HepG2 (cell line): ENCODE measurements at regions not wholly inside any gene's neighbourhood (a gene's known extent, or its start where the extent isn't known, plus 50 kb on each side); places are given as distances from the start of the nearest gene placed in this dataset.

ENCODE experiments used
- ATAC-seq: fragments of 200-7000 bp; cut with Tn5 transposase; 3 replicates; pipeline ENCODE4 v1.9.1; 2020; ENCODE audit warnings: mild to moderate bottlenecking, moderate library complexity
- BruUV-seq: library from RNA; stranded (reverse); fragments of 400-500 nt; replicated peaks from 2 replicates; lab custom pipeline; 2021; lab: Mats Ljungman, UMichigan
- CTCF ChIA-PET: fragments of 300-600 bp; formaldehyde crosslinking; extraction: SDS; loops from one replicate; lab custom pipeline; 2021; ENCODE audit warnings: low total read pairs, inconsistent platforms, low intra/inter-chr PET ratio; lab: Yijun Ruan, JAX
- POLR2A ChIA-PET: fragments of 350-600 bp; sonication (Branson Sonifier 250); formaldehyde crosslinking; loops from one replicate; lab custom pipeline; 2020; ENCODE audit warnings: antibody characterized with exemption, inconsistent platforms; lab: Yijun Ruan, JAX
- DNase-seq: peaks from one replicate; pipeline ENCODE4 v3.0.0-alpha.2; 2015; ENCODE audit warnings: low spot score
- FAIRE-seq: peaks from 3 replicates; lab custom pipeline; 2011; peaks lifted over from hg19 to GRCh38; lab: Jason Lieb, UNC
- H2AFZ ChIP-seq: one replicate; pipeline ENCODE4 v1.6.1; 2011; ENCODE audit warnings: low read length, inconsistent platforms
- H3K27ac ChIP-seq: fragments of 300-600 bp; 3 replicates; pipeline ENCODE4 v1.8.0; 2011; ENCODE audit warnings: mixed run types, mild to moderate bottlenecking, mixed read lengths, low read length, inconsistent platforms; ENCODE audit not compliant: insufficient read depth; ENCODE audit errors: extremely low read length
- H3K27me3 ChIP-seq, 2 experiments: fragments of 200-600 bp in 1 of 2; 2 replicates in 1 of 2; 3 replicates in 1 of 2; pipeline versions ENCODE4 v1.6.0 to v1.8.0; 2011; ENCODE audit warnings: low read length in 2 of 2, mild to moderate bottlenecking in 2 of 2, moderate library complexity in 2 of 2, inconsistent platforms in 1 of 2; ENCODE audit not compliant: insufficient read depth in 2 of 2, control insufficient read depth in 1 of 2
- H3K36me3 ChIP-seq, 2 experiments: fragments of 200-600 bp in 1 of 2; replicated peaks in 1 of 2; 2 replicates in 1 of 2; 3 replicates in 1 of 2; pipeline versions ENCODE4 v1.5.1 to v1.8.0; 2011; ENCODE audit warnings: low read length in 2 of 2, inconsistent platforms in 1 of 2; ENCODE audit not compliant: insufficient read depth in 2 of 2, control insufficient read depth in 1 of 2
- H3K4me1 ChIP-seq: 2 replicates; pipeline ENCODE4 v1.5.1; 2012; ENCODE audit warnings: low read length, inconsistent platforms; ENCODE audit not compliant: insufficient read depth
- H3K4me2 ChIP-seq: 2 replicates; pipeline ENCODE4 v1.6.0; 2011; ENCODE audit warnings: low read depth, low read length, inconsistent platforms
- H3K4me3 ChIP-seq, 3 experiments: fragments of 200-600 bp in 1 of 3; sonication (generic), shearing (Covaris generic) in 1 of 3; replicated peaks in 1 of 3; 2 replicates each; pipeline ENCODE4 v1.5.1; 2011 to 2016; ENCODE audit warnings: low read length in 3 of 3, inconsistent platforms in 2 of 3, low read depth in 2 of 3, mild to moderate bottlenecking in 2 of 3, control low read depth in 1 of 3, mixed read lengths in 1 of 3; ENCODE audit not compliant: insufficient read depth in 1 of 3
- H3K79me2 ChIP-seq: one replicate; pipeline ENCODE4 v1.6.1; 2011; ENCODE audit warnings: low read length, inconsistent platforms; ENCODE audit not compliant: insufficient read depth
- H3K9ac ChIP-seq: 2 replicates; pipeline ENCODE4 v1.6.0; 2011; ENCODE audit warnings: mild to moderate bottlenecking, low read depth, low read length, inconsistent platforms; ENCODE audit not compliant: insufficient read depth
- H3K9me3 ChIP-seq: 2 replicates; pipeline ENCODE4 v1.5.1; 2012; ENCODE audit warnings: mild to moderate bottlenecking, low read length
- H4K20me1 ChIP-seq: 2 replicates; pipeline ENCODE4 v1.6.0; 2011; ENCODE audit warnings: inconsistent platforms, mild to moderate bottlenecking, low read length, moderate library complexity; ENCODE audit not compliant: insufficient read depth
- CEBPB ChIP-seq: IDR thresholded peaks from 2 replicates; pipeline ENCODE4 v1.6.1; 2011; ENCODE audit warnings: low read depth, low read length, improper control_type of control experiment, borderline replicate concordance
- CEBPG ChIP-seq: IDR thresholded peaks from 2 replicates; pipeline ENCODE4 v1.6.1; 2016
- KLF16 ChIP-seq, 2 experiments: sonication (generic) in 1 of 2; formaldehyde crosslinking in 1 of 2; IDR thresholded peaks; 2 replicates each; pipeline versions ENCODE4 v1.6.1 to v1.8.0; 2016 to 2023; ENCODE audit warnings: missing genetic modification reagents in 2 of 2, missing compliant biosample characterization in 1 of 2
- ZBTB37 ChIP-seq: sonication (generic); formaldehyde crosslinking; IDR thresholded peaks from 2 replicates; pipeline ENCODE4 v1.4.0; 2020; ENCODE audit warnings: mild to moderate bottlenecking, missing genetic modification reagents
- ZFX ChIP-seq: sonication (generic); formaldehyde crosslinking; IDR thresholded peaks from 2 replicates; pipeline ENCODE4 v1.4.0; 2020; ENCODE audit warnings: mild to moderate bottlenecking, low read depth, missing genetic modification reagents, moderate library complexity
- ZHX1 ChIP-seq: sonication (generic); formaldehyde crosslinking; IDR thresholded peaks from 2 replicates; pipeline ENCODE4 v1.8.1; 2022; ENCODE audit warnings: low read depth, mild to moderate bottlenecking, missing genetic modification reagents
- WGBS: methylation state at CpG from one replicate; pipeline ENCODE4 v1.1.6; 2017; ENCODE audit warnings: low lambda C conversion rate; 5-methylcytosine and 5-hydroxymethylcytosine counted together
- in situ Hi-C: cut with HindIII; loops from 2 replicates; pipeline ENCODE4 v1.10.0; 2017; ENCODE audit warnings: low pct_unique_long_range_greater_than_20kb; ENCODE audit not compliant: extremely low pct_ligation_motif_present
- intact Hi-C: fragments of 100-400 bp; cut with micrococcal nuclease; formaldehyde crosslinking; loops from one replicate; pipeline ENCODE4 v1.10.0; 2022; ENCODE audit not compliant: unreplicated experiment
- TF ChIP-seq, protein P1 (sequence below): sonication (generic); formaldehyde crosslinking; IDR thresholded peaks from 2 replicates; pipeline ENCODE4 v1.5.1; 2020; ENCODE audit warnings: missing genetic modification reagents, mild to moderate bottlenecking, borderline replicate concordance
- TF ChIP-seq, protein P2 (sequence below): sonication (generic); formaldehyde crosslinking; IDR thresholded peaks from 2 replicates; pipeline ENCODE4 v1.5.1; 2020; ENCODE audit warnings: mild to moderate bottlenecking, missing genetic modification reagents, moderate library complexity
- TF ChIP-seq, protein P3 (sequence below): sonication (generic); formaldehyde crosslinking; IDR thresholded peaks from 2 replicates; pipeline ENCODE4 v1.4.0; 2020; ENCODE audit warnings: missing genetic modification reagents

- no peaks in the 10 kb centered on the region for H3K36me3 ChIP-seq
- FAIRE-seq (peak; percentile 8), DNase-seq (peak; percentile 53), ATAC-seq (peak; percentile 19)
- ChIA-PET CTCF (no interaction called here), POLR2A (interaction anchor here (2.1 kb wide), 1 partner anchor 71 kb away, joined by 16 read pairs; the partner anchor contains the start of gene INTS6)
- H2AFZ ChIP-seq: no peak overlapping the region
- in situ Hi-C loops: loop anchor here (5.0 kb wide), 1 partner anchor 66 kb away; no protein-coding TSS in a partner anchor
- H3K79me2 ChIP-seq: no peaks in the 10 kb centered on the region
- H4K20me1 ChIP-seq: no peaks in the 10 kb centered on the region
- H3K4me1 ChIP-seq: peaks cover 84% of the 10 kb centered on the region
- WGBS: 6% methylated on average over 4 of the region's 4 CpGs
- H3K27me3 ChIP-seq: no peaks in the 10 kb centered on the region
- H3K4me2 ChIP-seq: peak overlapping the region; percentile 50
- H3K27ac ChIP-seq: peak overlapping the region; percentile 73
- H3K9me3 ChIP-seq: no peaks in the 10 kb centered on the region
- no peak overlapping the region for H3K4me3 ChIP-seq
- BruUV-seq: no TSS peak
- intact Hi-C loops: loop anchor here (1.0 to 5.0 kb wide), 3 partner anchors 51 to 71 kb away; partner anchors contain the start of genes INTS6 and WDFY2
- H3K9ac ChIP-seq: peak overlapping the region; percentile 50; the same call in 1 of the 2 replicates
- TF ChIP-seq, protein P1, sequence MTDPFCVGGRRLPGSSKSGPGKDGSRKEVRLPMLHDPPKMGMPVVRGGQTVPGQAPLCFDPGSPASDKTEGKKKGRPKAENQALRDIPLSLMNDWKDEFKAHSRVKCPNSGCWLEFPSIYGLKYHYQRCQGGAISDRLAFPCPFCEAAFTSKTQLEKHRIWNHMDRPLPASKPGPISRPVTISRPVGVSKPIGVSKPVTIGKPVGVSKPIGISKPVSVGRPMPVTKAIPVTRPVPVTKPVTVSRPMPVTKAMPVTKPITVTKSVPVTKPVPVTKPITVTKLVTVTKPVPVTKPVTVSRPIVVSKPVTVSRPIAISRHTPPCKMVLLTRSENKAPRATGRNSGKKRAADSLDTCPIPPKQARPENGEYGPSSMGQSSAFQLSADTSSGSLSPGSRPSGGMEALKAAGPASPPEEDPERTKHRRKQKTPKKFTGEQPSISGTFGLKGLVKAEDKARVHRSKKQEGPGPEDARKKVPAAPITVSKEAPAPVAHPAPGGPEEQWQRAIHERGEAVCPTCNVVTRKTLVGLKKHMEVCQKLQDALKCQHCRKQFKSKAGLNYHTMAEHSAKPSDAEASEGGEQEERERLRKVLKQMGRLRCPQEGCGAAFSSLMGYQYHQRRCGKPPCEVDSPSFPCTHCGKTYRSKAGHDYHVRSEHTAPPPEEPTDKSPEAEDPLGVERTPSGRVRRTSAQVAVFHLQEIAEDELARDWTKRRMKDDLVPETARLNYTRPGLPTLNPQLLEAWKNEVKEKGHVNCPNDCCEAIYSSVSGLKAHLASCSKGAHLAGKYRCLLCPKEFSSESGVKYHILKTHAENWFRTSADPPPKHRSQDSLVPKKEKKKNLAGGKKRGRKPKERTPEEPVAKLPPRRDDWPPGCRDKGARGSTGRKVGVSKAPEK (CRISPR knock-in tag): peak; percentile 71; the same call in 1 of the 2 replicates
- TF ChIP-seq ZFX (0 out of 2 replicates have a peak, but pooled peaks have one; percentile 32), KLF16 (CRISPR knock-in tag; IDR thresholded peaks at IDR 0.05) (peak in 1 of 2 experiments; percentile 21; a peak in 1 of 4 replicates), CEBPB (peak; percentile 28; the same call in 1 of the 2 replicates), ZHX1 (CRISPR knock-in tag) (no peak), ZBTB37 (CRISPR knock-in tag) (peak; percentile 85), CEBPG (CRISPR knock-in tag) (peak; percentile 6; the same call in 1 of the 2 replicates)
- TF ChIP-seq, protein P2, sequence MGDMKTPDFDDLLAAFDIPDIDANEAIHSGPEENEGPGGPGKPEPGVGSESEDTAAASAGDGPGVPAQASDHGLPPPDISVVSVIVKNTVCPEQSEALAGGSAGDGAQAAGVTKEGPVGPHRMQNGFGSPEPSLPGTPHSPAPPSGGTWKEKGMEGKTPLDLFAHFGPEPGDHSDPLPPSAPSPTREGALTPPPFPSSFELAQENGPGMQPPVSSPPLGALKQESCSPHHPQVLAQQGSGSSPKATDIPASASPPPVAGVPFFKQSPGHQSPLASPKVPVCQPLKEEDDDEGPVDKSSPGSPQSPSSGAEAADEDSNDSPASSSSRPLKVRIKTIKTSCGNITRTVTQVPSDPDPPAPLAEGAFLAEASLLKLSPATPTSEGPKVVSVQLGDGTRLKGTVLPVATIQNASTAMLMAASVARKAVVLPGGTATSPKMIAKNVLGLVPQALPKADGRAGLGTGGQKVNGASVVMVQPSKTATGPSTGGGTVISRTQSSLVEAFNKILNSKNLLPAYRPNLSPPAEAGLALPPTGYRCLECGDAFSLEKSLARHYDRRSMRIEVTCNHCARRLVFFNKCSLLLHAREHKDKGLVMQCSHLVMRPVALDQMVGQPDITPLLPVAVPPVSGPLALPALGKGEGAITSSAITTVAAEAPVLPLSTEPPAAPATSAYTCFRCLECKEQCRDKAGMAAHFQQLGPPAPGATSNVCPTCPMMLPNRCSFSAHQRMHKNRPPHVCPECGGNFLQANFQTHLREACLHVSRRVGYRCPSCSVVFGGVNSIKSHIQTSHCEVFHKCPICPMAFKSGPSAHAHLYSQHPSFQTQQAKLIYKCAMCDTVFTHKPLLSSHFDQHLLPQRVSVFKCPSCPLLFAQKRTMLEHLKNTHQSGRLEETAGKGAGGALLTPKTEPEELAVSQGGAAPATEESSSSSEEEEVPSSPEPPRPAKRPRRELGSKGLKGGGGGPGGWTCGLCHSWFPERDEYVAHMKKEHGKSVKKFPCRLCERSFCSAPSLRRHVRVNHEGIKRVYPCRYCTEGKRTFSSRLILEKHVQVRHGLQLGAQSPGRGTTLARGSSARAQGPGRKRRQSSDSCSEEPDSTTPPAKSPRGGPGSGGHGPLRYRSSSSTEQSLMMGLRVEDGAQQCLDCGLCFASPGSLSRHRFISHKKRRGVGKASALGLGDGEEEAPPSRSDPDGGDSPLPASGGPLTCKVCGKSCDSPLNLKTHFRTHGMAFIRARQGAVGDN: peak; percentile 34; the same call in 1 of the 2 replicates
- TF ChIP-seq, protein P3, sequence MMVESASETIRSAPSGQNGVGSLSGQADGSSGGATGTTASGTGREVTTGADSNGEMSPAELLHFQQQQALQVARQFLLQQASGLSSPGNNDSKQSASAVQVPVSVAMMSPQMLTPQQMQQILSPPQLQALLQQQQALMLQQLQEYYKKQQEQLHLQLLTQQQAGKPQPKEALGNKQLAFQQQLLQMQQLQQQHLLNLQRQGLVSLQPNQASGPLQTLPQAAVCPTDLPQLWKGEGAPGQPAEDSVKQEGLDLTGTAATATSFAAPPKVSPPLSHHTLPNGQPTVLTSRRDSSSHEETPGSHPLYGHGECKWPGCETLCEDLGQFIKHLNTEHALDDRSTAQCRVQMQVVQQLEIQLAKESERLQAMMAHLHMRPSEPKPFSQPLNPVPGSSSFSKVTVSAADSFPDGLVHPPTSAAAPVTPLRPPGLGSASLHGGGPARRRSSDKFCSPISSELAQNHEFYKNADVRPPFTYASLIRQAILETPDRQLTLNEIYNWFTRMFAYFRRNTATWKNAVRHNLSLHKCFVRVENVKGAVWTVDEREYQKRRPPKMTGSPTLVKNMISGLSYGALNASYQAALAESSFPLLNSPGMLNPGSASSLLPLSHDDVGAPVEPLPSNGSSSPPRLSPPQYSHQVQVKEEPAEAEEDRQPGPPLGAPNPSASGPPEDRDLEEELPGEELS (CRISPR knock-in tag): 0 out of 2 replicates have a peak, but pooled peaks have one; percentile 23
Measured at GRCh38 chr13:51523082-51523518, 61.2 kb upstream of the WDFY2 start.
